WI38 (cell line): ENCODE measurements at regions not wholly inside any gene's neighbourhood (a gene's known extent, or its start where the extent isn't known, plus 50 kb on each side); places are given as distances from the start of the nearest gene placed in this dataset.

Source experiments
- H3K4me3 ChIP-seq: 2 replicates; pipeline ENCODE4 v1.5.1; 2011; ENCODE audit warnings: low read depth, mild to moderate bottlenecking, control low read depth, low read length
- TF ChIP-seq, protein P1 (sequence below): IDR thresholded peaks from 2 replicates; pipeline ENCODE4 v1.5.1; 2012; ENCODE audit warnings: low read depth, mild to moderate bottlenecking, control low read depth, low read length

DNA sequence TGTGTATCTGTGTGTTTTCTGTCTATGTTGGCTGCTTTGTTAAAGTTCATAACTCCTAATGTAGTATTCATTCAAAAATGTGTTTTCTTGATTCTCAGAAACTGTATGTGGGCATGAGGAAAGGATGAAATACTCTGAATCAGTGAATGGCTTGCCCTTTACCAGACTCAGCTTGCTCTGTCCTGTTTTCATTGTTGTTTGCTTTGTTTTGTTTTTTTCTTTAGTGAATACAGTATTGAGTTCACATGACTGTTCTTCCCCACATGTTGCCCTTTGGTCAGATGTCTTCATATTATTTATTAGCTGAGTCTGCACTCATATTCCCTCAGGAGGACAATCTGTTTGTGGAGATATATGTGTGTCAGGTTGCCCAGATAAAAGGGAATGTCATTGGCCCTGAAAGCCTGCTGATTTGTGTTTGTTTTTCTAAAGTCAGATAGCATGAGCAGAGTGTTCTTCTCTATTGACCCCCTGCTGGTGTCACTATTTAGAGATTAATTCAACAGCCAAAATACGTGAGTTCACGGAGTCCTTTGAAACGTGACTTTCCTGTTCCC lies 1184.4 kb downstream of the RPA4 start:
- no peak overlapping the region for H3K4me3 ChIP-seq
- TF ChIP-seq, protein P1, sequence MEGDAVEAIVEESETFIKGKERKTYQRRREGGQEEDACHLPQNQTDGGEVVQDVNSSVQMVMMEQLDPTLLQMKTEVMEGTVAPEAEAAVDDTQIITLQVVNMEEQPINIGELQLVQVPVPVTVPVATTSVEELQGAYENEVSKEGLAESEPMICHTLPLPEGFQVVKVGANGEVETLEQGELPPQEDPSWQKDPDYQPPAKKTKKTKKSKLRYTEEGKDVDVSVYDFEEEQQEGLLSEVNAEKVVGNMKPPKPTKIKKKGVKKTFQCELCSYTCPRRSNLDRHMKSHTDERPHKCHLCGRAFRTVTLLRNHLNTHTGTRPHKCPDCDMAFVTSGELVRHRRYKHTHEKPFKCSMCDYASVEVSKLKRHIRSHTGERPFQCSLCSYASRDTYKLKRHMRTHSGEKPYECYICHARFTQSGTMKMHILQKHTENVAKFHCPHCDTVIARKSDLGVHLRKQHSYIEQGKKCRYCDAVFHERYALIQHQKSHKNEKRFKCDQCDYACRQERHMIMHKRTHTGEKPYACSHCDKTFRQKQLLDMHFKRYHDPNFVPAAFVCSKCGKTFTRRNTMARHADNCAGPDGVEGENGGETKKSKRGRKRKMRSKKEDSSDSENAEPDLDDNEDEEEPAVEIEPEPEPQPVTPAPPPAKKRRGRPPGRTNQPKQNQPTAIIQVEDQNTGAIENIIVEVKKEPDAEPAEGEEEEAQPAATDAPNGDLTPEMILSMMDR, result no peak

DNA sequence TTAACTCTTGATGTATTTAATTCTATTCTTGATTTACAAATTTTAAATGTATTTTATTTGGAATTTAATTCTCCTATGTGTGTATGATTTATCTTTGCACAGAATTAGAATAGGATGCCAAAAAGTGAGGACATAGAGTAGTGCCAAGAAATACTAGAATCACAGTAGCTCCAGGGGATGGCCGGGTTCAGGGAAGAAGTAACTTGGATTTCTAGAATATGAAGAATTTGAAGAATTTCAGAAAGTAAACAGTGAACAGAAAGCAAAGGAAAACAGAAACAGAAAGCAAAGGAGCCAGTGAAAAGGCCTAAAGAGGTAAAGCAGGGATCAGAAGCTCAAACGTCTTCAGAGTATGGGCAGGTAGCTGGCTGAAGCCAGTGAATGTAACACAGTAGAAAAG lies 1187.6 kb downstream of the RPA4 start:
- no peak overlapping the region for H3K4me3 ChIP-seq
- TF ChIP-seq, protein P1, result no peak

DNA sequence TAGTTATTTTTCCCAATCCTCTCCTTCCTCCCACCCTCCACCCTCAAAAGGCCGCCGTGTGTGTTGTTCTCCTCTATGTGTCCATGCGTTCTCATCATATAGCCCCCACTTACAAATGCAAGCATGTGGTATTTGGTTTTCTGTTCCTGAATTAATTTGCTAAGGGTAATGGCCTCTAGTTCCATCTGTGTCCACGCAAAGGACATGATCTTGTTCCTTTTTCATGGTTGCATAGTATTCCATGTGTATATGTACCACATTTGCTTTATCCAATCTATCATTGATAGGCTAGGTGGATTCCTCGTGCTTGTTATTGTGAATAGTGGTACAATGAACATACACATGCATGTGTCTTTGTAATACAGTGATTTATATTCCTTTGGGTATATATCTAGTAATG lies 1193.7 kb downstream of the RPA4 start:
- TF ChIP-seq, protein P1, result no peak
- no peak overlapping the region for H3K4me3 ChIP-seq

DNA sequence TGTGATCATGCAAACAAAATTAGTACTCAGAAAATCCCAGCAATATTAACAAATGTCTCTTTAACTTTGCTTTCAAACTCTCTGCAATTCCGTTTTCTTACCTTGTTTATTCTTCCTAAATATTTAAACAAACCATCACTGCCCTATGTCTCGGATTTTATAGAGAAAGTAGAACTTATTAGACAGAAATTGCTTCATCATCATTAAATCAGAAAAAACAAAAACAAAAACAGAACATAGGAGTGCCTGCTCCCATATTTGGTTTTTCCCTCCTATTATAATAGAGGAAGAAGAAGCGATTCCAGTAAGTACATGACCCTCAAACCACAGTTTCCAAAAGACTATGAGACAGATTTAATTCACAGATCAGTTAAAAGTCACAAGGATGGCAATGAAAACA lies 1228.0 kb downstream of the RPA4 start:
- H3K4me3 ChIP-seq, result no peak overlapping the region
- TF ChIP-seq, protein P1, result no peak

DNA sequence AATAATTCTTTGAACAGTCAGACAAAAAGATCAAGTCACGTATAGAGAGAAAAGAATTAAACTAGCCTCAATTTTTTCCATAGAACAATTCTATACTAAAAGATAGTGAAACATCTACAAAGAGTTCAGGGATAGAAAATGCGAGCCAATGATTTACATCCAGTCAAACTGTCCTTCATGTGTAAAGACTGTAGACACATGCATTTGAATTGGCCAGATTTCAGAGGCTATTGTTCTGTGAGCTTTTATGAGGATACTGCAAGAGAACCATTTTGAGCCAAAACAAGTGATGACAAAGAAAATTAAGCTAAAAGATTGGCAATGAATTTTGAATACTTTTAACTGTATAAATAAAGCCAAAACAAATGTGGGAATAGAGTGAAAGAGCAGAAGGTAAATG lies 1230.3 kb downstream of the RPA4 start:
- no peak overlapping the region for H3K4me3 ChIP-seq
- TF ChIP-seq, protein P1, result no peak

DNA sequence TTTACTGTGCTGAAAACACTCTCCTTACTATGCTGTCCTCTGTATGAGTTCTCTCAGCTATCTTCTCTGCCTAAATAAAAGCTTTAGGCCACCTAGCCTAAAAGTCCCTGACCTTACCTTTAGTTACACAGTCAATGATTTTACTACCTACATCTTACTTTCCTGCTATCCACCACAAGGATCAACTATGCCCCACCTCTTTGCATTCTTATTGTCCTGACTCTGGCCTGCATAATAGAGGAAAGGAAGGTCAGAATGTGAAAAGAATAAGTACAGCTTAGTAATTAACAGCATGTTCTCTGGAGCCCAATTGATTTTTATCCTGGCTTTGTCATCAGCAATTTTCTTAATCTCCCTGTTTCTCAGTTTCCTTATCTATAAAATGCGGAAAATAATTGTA lies 1257.8 kb downstream of the RPA4 start:
- no peak overlapping the region for H3K4me3 ChIP-seq
- TF ChIP-seq, protein P1, result no peak

DNA sequence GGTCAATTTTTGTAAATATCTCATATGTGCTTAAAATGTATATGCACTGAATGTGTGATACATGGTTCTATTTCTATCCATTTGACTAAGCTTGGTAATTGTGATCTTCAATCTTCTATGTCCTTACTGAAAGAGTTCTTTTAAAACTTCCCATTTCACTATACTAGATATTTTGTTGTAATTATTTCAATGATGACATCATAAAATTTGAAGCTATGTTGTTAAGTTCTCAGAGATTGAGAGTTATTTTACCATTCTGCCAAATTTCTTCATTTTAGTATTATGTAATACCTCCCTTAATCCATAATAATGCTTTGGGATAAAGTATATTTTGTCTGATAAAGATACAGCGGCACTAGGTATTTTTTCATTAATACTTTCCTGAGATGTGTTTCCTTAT lies 1307.3 kb downstream of the RPA4 start:
- TF ChIP-seq, protein P1, result no peak
- no peak overlapping the region for H3K4me3 ChIP-seq
